ENCODE measurements at regions not wholly inside any gene's neighbourhood (a gene's known extent, or its start where the extent isn't known, plus 50 kb on each side); places are given as distances from the start of the nearest gene placed in this dataset.

DNA sequence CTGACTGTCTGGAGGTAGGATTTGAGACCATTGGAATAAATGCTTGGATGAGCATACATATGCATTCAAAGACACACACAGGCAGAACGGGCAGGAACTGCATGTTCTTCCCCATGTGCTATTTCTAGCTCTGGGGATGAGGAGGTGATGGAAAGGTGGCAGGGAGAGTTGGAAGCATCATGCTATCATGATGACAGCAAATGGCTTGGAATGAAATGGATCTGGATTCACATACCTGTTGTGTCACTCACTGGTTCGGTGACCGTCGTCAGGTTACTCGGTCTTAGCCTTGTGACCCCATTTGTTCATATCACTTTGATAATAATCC, 627.9 kb upstream of the KIRREL3 start:
- no peaks in the 10 kb centered on the region for H3K36me3 Mint-ChIP-seq (ENCODE audit: unreplicated experiment)
- no peak for TF ChIP-seq CTCF (IDR thresholded peaks at IDR 0.05)
- no peak overlapping the region for H3K4me3 Mint-ChIP-seq (ENCODE audit: unreplicated experiment)
- no peaks in the 10 kb centered on the region for H3K27me3 Mint-ChIP-seq (ENCODE audit: unreplicated experiment)
- DNase-seq (ENCODE audit: extremely low spot score, unreplicated experiment): no peak
- no peaks in the 10 kb centered on the region for H3K9me3 Mint-ChIP-seq (ENCODE audit: unreplicated experiment)
- no peak overlapping the region for H3K27ac Mint-ChIP-seq (ENCODE audit: unreplicated experiment)
- no peaks in the 10 kb centered on the region for H3K4me1 Mint-ChIP-seq (ENCODE audit: unreplicated experiment)

GRCh38 chr11:127627629-127628457, 627.3 kb upstream of the KIRREL3 start:
- H3K9me3 Mint-ChIP-seq (ENCODE audit: unreplicated experiment): no peaks in the 10 kb centered on the region
- no peak overlapping the region for H3K4me3 Mint-ChIP-seq (ENCODE audit: unreplicated experiment)
- no peak overlapping the region for H3K27ac Mint-ChIP-seq (ENCODE audit: unreplicated experiment)
- H3K36me3 Mint-ChIP-seq (ENCODE audit: unreplicated experiment): no peaks in the 10 kb centered on the region
- TF ChIP-seq CTCF (IDR thresholded peaks at IDR 0.05): no peak
- H3K27me3 Mint-ChIP-seq (ENCODE audit: unreplicated experiment): no peaks in the 10 kb centered on the region
- no peaks in the 10 kb centered on the region for H3K4me1 Mint-ChIP-seq (ENCODE audit: unreplicated experiment)
- DNase-seq (ENCODE audit: extremely low spot score, unreplicated experiment): no peak

- Mint-ChIP-seq H3K27ac (ENCODE audit: unreplicated experiment) (no peak overlapping the region), H3K4me3 (ENCODE audit: unreplicated experiment) (no peak overlapping the region), H3K36me3 (ENCODE audit: unreplicated experiment) (no peaks in the 10 kb centered on the region), H3K4me1 (ENCODE audit: unreplicated experiment) (no peaks in the 10 kb centered on the region), H3K9me3 (ENCODE audit: unreplicated experiment) (no peaks in the 10 kb centered on the region), H3K27me3 (ENCODE audit: unreplicated experiment) (no peaks in the 10 kb centered on the region)
- DNase-seq (ENCODE audit: extremely low spot score, unreplicated experiment): no peak
- no peak for TF ChIP-seq CTCF (IDR thresholded peaks at IDR 0.05)
These were observed 626.6 kb upstream of the KIRREL3 start for GRCh38 chr11:127627204-127627603.

- Mint-ChIP-seq H3K36me3 (ENCODE audit: unreplicated experiment) (no peaks in the 10 kb centered on the region), H3K27me3 (ENCODE audit: unreplicated experiment) (no peaks in the 10 kb centered on the region), H3K27ac (ENCODE audit: unreplicated experiment) (no peak overlapping the region), H3K4me3 (ENCODE audit: unreplicated experiment) (no peak overlapping the region), H3K9me3 (ENCODE audit: unreplicated experiment) (no peaks in the 10 kb centered on the region), H3K4me1 (ENCODE audit: unreplicated experiment) (no peaks in the 10 kb centered on the region)
- no peak for TF ChIP-seq CTCF (IDR thresholded peaks at IDR 0.05)
- no peak for DNase-seq (ENCODE audit: extremely low spot score, unreplicated experiment)
These were observed 624.8 kb upstream of the KIRREL3 start for GRCh38 chr11:127625402-127625801.

- Mint-ChIP-seq H3K27me3 (ENCODE audit: unreplicated experiment) (no peaks in the 10 kb centered on the region), H3K27ac (ENCODE audit: unreplicated experiment) (no peak overlapping the region), H3K36me3 (ENCODE audit: unreplicated experiment) (no peaks in the 10 kb centered on the region), H3K9me3 (ENCODE audit: unreplicated experiment) (no peaks in the 10 kb centered on the region), H3K4me3 (ENCODE audit: unreplicated experiment) (no peak overlapping the region), H3K4me1 (ENCODE audit: unreplicated experiment) (no peaks in the 10 kb centered on the region)
- DNase-seq (ENCODE audit: extremely low spot score, unreplicated experiment): no peak
- TF ChIP-seq CTCF (IDR thresholded peaks at IDR 0.05): no peak
These were observed 623.8 kb upstream of the KIRREL3 start for GRCh38 chr11:127624306-127624856.

Data from osteocyte (in vitro differentiated cells).